Fibroblast of lung (primary cell): ENCODE measurements at regions not wholly inside any gene's neighbourhood (a gene's known extent, or its start where the extent isn't known, plus 50 kb on each side); places are given as distances from the start of the nearest gene placed in this dataset.

Source experiments
- DNase-seq, 2 donors: peaks; one replicate each; pipeline versions ENCODE4 v3.0.0 to v3.0.0-alpha.2; 2010; ENCODE audit warnings: low read depth in 2 of 2
- H2AFZ ChIP-seq: 2 replicates; pipeline ENCODE4 v1.5.1; 2012; ENCODE audit warnings: low read length, control low read depth, inconsistent platforms
- H3K27ac ChIP-seq: 2 replicates; pipeline ENCODE4 v1.5.1; 2011; ENCODE audit warnings: low read length, control low read depth; ENCODE audit not compliant: insufficient read depth
- H3K27me3 ChIP-seq: 2 replicates; pipeline ENCODE4 v1.5.1; 2011; ENCODE audit warnings: mild to moderate bottlenecking, low read length; ENCODE audit not compliant: control insufficient read depth, insufficient read depth
- H3K36me3 ChIP-seq: 2 replicates; pipeline ENCODE4 v1.5.1; 2011; ENCODE audit warnings: low read length; ENCODE audit not compliant: control insufficient read depth, insufficient read depth
- H3K4me1 ChIP-seq: 2 replicates; pipeline ENCODE4 v1.5.1; 2011; ENCODE audit warnings: low read length; ENCODE audit not compliant: control insufficient read depth, insufficient read depth; ENCODE audit errors: extremely low read depth
- H3K4me2 ChIP-seq: 2 replicates; pipeline ENCODE4 v1.5.1; 2011; ENCODE audit warnings: low read length, control low read depth; ENCODE audit not compliant: insufficient read depth; ENCODE audit errors: extremely low read depth
- H3K4me3 ChIP-seq, 4 experiments: fragments of 200-600 bp in 1 of 4; sonication (generic) in 1 of 4; replicated peaks in 1 of 4; 2 replicates each; pipeline ENCODE4 v1.5.1; 2011 to 2016; ENCODE audit warnings: low read length in 4 of 4, low read depth in 3 of 4, mild to moderate bottlenecking in 3 of 4, control low read depth in 2 of 4, inconsistent platforms in 1 of 4, mixed read lengths in 1 of 4; ENCODE audit not compliant: insufficient read depth in 1 of 4; ENCODE audit errors: control extremely low read depth in 1 of 4
- H3K79me2 ChIP-seq: 2 replicates; pipeline ENCODE4 v1.5.1; 2012; ENCODE audit warnings: mild to moderate bottlenecking, low read length, inconsistent platforms; ENCODE audit not compliant: control insufficient read depth, insufficient read depth
- H3K9ac ChIP-seq: 2 replicates; pipeline ENCODE4 v1.5.1; 2011; ENCODE audit warnings: mild to moderate bottlenecking, low read length, control low read depth; ENCODE audit not compliant: insufficient read depth
- H3K9me3 ChIP-seq: 2 replicates; pipeline ENCODE4 v1.5.1; 2012; ENCODE audit warnings: low read depth, low read length; ENCODE audit not compliant: control insufficient read depth, insufficient read depth
- H4K20me1 ChIP-seq: 2 replicates; pipeline ENCODE4 v1.5.1; 2011; ENCODE audit warnings: low read length; ENCODE audit not compliant: control insufficient read depth, insufficient read depth; ENCODE audit errors: extremely low read depth
- EZH2 ChIP-seq: IDR thresholded peaks from 2 replicates; pipeline ENCODE4 v1.5.1; 2012; ENCODE audit warnings: low read length, control low read depth, mild to moderate bottlenecking; ENCODE audit errors: missing control alignments
- TF ChIP-seq, protein P1 (sequence below), 2 donors: IDR thresholded peaks in 1 of 2; conservative IDR thresholded peaks in 1 of 2; 1 replicate in 1 of 2; 2 replicates in 1 of 2; pipeline ENCODE4 v1.5.1; 2011 to 2012; ENCODE audit warnings: low read length in 2 of 2, control low read depth in 1 of 2, inconsistent platforms in 1 of 2, low read depth in 1 of 2, mild to moderate bottlenecking in 1 of 2

DNA sequence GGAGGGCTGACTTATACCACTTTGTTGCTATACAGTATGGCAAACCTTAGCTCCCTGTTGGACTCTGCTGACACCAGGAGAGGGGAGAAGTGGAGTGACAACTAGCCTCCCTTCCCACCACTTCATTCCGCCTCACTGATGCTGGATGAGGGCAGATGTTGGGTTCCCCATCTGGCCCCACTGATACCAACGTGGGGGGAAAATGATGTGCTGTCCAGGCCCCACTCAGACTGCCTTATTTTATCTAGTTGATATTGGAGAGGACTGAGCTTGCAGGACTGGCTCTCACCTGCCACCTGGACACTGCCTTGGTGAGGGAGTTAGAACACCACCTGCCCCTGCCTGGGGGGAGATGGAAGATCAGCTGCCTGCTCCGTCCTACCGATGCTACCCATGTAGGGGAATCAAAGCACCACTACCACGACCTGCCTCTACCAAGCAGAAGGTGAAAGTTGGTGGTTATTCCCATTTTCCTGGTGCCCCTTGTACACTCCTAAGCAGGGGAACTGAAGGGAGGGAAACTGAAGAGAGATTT lies 292.1 kb downstream of the GADD45G start:
- Histone ChIP-seq H2AFZ (no peak overlapping the region), H3K27me3 (no peaks in the 10 kb centered on the region), H3K4me3 (no peak overlapping the region), H3K36me3 (no peaks in the 10 kb centered on the region), H3K4me2 (no peak overlapping the region), H4K20me1 (no peaks in the 10 kb centered on the region), H3K79me2 (no peaks in the 10 kb centered on the region), H3K27ac (no peak overlapping the region), H3K4me1 (no peaks in the 10 kb centered on the region), H3K9me3 (no peaks in the 10 kb centered on the region), H3K9ac (no peak overlapping the region)
- no peak for TF ChIP-seq EZH2
- TF ChIP-seq, protein P1, sequence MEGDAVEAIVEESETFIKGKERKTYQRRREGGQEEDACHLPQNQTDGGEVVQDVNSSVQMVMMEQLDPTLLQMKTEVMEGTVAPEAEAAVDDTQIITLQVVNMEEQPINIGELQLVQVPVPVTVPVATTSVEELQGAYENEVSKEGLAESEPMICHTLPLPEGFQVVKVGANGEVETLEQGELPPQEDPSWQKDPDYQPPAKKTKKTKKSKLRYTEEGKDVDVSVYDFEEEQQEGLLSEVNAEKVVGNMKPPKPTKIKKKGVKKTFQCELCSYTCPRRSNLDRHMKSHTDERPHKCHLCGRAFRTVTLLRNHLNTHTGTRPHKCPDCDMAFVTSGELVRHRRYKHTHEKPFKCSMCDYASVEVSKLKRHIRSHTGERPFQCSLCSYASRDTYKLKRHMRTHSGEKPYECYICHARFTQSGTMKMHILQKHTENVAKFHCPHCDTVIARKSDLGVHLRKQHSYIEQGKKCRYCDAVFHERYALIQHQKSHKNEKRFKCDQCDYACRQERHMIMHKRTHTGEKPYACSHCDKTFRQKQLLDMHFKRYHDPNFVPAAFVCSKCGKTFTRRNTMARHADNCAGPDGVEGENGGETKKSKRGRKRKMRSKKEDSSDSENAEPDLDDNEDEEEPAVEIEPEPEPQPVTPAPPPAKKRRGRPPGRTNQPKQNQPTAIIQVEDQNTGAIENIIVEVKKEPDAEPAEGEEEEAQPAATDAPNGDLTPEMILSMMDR (conservative IDR thresholded peaks at IDR 0.05 in 1 of 2, IDR thresholded peaks at IDR 0.05 in 1 of 2; ENCODE audit: low read depth in 1 of 2, low read length in 2 of 2): no peak
- DNase-seq: no peak

DNA sequence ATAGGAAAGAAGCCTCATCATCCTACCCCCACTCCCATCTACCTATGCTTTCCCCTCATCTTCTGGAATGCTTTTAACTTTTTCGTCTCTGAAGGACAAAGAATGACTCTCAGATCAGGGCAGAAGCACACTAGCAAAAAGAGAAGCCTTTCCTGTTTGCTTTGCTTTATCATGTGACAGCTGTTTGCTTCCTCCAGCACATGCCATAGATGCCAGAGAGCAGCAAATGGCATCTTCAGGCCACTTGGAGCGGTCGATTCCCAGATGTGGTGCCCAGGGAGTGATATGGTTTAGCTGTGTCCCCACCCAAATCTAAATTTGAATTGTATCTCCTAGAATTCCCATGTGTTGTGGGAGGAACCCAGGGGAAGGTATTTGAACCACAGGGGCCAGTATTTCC lies 294.8 kb downstream of the GADD45G start:
- no peaks in the 10 kb centered on the region for H3K36me3 ChIP-seq
- H3K4me1 ChIP-seq: no peaks in the 10 kb centered on the region
- no peak overlapping the region for H3K4me3 ChIP-seq
- no peak overlapping the region for H2AFZ ChIP-seq
- H4K20me1 ChIP-seq: no peaks in the 10 kb centered on the region
- H3K27ac ChIP-seq: no peak overlapping the region
- H3K27me3 ChIP-seq: no peaks in the 10 kb centered on the region
- H3K9me3 ChIP-seq: no peaks in the 10 kb centered on the region
- H3K79me2 ChIP-seq: no peaks in the 10 kb centered on the region
- no peak for DNase-seq
- TF ChIP-seq EZH2: no peak
- TF ChIP-seq, protein P1 (conservative IDR thresholded peaks at IDR 0.05 in 1 of 2, IDR thresholded peaks at IDR 0.05 in 1 of 2; ENCODE audit: low read depth in 1 of 2, low read length in 2 of 2): no peak
- no peak overlapping the region for H3K9ac ChIP-seq
- H3K4me2 ChIP-seq: no peak overlapping the region

DNA sequence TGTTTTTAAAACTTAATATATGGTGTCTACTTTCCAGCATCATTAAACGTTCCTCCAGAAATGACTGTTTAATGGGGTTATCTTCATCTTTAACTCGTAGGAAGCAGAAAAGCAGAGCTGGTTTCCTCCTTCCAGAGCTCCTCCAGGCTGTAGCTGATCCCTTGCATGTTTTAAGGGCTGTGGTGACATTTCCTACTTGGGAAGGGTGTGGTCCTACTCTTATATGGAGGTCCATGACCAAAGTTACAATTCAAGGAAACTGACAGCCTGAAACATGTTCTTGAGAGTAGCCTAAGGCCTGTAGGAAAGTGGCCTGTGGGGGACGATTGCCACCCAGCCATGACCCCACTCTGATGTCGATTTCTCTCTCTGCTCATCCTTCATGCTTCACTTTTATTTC lies 297.1 kb downstream of the GADD45G start:
- Histone ChIP-seq H4K20me1 (no peaks in the 10 kb centered on the region), H3K4me1 (no peaks in the 10 kb centered on the region), H2AFZ (no peak overlapping the region), H3K4me3 (no peak overlapping the region), H3K79me2 (no peaks in the 10 kb centered on the region), H3K27me3 (no peaks in the 10 kb centered on the region), H3K36me3 (no peaks in the 10 kb centered on the region), H3K9me3 (no peaks in the 10 kb centered on the region), H3K27ac (no peak overlapping the region), H3K9ac (no peak overlapping the region), H3K4me2 (no peak overlapping the region)
- no peak for TF ChIP-seq EZH2
- TF ChIP-seq, protein P1 (conservative IDR thresholded peaks at IDR 0.05 in 1 of 2, IDR thresholded peaks at IDR 0.05 in 1 of 2; ENCODE audit: low read depth in 1 of 2, low read length in 2 of 2): no peak
- DNase-seq: no peak
